Neuron (in vitro differentiated cells): ENCODE measurements at regions not wholly inside any gene's neighbourhood (a gene's known extent, or its start where the extent isn't known, plus 50 kb on each side); places are given as distances from the start of the nearest gene placed in this dataset.

ENCODE experiments used
- H2AFZ ChIP-seq: one replicate; pipeline ENCODE4 v1.6.1; 2013; ENCODE audit warnings: low read depth, mild to moderate bottlenecking, inconsistent platforms, low read length, moderate library complexity
- H3K27me3 ChIP-seq: one replicate; pipeline ENCODE4 v1.6.1; 2013; ENCODE audit warnings: low read length; ENCODE audit not compliant: insufficient read depth
- H3K36me3 ChIP-seq: one replicate; pipeline ENCODE4 v1.6.1; 2013; ENCODE audit warnings: low read length; ENCODE audit not compliant: insufficient read depth
- H3K4me1 ChIP-seq: one replicate; pipeline ENCODE4 v1.6.1; 2013; ENCODE audit warnings: low read length; ENCODE audit not compliant: insufficient read depth
- H3K4me3 ChIP-seq: 2 replicates; pipeline ENCODE4 v1.5.1; 2013; ENCODE audit warnings: mild to moderate bottlenecking, low read length, moderate library complexity
- H3K9me3 ChIP-seq: one replicate; pipeline ENCODE4 v1.6.1; 2013; ENCODE audit warnings: low read length

DNA sequence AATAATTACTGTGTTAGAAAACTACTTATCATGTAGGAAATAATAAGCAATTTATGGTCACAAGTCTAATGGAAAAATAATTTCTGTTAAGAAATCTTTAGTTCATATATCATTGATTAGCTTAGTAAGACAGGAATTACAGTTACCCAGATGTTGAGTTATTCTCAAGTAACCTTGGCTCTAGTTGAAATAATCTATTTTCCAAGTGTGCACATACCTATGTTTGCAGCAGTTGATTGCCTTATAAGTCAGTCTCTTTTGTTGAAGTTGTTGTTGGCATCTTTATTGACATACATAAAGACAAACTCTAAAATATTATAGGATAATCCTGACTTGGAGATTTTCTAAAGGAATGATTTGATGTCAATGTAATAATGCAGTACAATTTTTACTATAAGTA, 511.4 kb upstream of the KLF12 start:
- no peaks in the 10 kb centered on the region for H3K9me3 ChIP-seq

DNA sequence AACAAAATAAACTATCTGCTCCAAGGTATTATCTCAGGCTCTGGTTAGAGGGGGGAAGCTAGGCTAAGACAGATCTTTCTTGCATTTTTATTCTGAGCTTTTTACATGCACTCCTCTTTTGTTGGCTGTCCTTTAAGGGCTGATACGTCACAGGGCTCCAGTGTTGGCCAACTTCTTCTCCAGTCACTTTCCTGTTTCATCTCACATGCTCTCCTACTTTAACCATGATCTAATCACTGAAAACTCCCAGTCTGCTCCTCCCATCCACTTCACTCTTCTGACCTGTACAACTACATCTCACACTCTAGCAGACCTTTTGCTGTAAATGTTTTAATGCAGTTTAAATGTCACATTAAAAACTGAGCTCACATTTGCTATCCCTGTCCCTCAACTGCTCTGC, 510.0 kb upstream of the KLF12 start:
- H3K4me3 ChIP-seq, result no peak overlapping the region

More for the DNA sequence above, 511.4 kb upstream of the KLF12 start:
- no peak overlapping the region for H3K4me3 ChIP-seq
- H2AFZ ChIP-seq, result no peak overlapping the region
- H3K27me3 ChIP-seq, result no peaks in the 10 kb centered on the region
- no peaks in the 10 kb centered on the region for H3K36me3 ChIP-seq
- H3K4me1 ChIP-seq, result no peaks in the 10 kb centered on the region

GRCh38 chr13:74641586-74641985, 507.4 kb upstream of the KLF12 start:
- H3K4me1 ChIP-seq, result no peaks in the 10 kb centered on the region
- no peak overlapping the region for H3K4me3 ChIP-seq
- H3K36me3 ChIP-seq, result no peaks in the 10 kb centered on the region
- no peaks in the 10 kb centered on the region for H3K9me3 ChIP-seq
- no peak overlapping the region for H2AFZ ChIP-seq
- H3K27me3 ChIP-seq, result no peaks in the 10 kb centered on the region

More for the DNA sequence above, 510.0 kb upstream of the KLF12 start:
- no peaks in the 10 kb centered on the region for H3K36me3 ChIP-seq
- H3K27me3 ChIP-seq, result no peaks in the 10 kb centered on the region
- H2AFZ ChIP-seq, result no peak overlapping the region
- no peaks in the 10 kb centered on the region for H3K9me3 ChIP-seq
- H3K4me1 ChIP-seq, result no peaks in the 10 kb centered on the region

DNA sequence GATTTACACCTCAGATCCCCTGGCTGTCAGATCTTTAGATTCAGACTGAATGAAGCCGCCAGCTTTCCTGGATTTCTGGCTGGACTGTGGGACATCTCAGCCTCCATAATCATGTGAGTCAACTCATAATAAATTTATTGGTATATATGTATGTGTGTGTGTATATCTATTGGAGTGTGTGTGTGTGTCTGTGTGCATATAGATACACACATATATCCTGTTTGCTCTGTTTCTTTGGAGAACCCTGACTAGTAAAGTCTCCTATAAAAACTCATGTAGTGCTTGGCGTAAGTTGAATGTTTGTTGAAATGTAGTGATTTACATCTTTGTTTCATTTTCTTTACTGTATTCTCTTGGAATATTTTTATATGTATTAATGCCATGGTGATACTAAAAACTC, 499.5 kb upstream of the KLF12 start:
- H3K4me3 ChIP-seq, result no peak overlapping the region
- H3K27me3 ChIP-seq, result no peaks in the 10 kb centered on the region
- H3K9me3 ChIP-seq, result no peaks in the 10 kb centered on the region
- H2AFZ ChIP-seq, result no peak overlapping the region
- H3K36me3 ChIP-seq, result no peaks in the 10 kb centered on the region
- H3K4me1 ChIP-seq, result no peaks in the 10 kb centered on the region

DNA sequence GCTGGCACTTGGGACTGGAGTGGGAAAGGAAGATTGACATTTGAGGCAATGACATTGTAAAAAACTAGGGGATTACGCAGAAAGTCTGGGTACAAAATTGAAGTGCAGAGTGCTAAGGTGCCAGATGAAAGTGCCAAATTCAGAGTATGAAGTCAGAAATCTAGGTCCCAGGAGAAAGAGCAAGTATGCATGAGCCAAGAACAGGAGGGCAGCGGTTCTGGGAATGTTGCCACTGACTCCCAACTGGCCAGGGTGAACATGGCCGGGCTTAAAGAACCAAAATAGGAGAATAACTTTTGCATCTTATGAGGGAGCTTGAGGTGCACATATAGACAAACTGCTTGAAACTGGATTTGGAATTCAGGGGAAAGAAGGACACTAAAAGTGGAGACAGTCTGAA, 495.8 kb upstream of the KLF12 start:
- Histone ChIP-seq H2AFZ (no peak overlapping the region), H3K4me1 (no peaks in the 10 kb centered on the region), H3K27me3 (no peaks in the 10 kb centered on the region), H3K9me3 (no peaks in the 10 kb centered on the region), H3K36me3 (no peaks in the 10 kb centered on the region), H3K4me3 (no peak overlapping the region)

DNA sequence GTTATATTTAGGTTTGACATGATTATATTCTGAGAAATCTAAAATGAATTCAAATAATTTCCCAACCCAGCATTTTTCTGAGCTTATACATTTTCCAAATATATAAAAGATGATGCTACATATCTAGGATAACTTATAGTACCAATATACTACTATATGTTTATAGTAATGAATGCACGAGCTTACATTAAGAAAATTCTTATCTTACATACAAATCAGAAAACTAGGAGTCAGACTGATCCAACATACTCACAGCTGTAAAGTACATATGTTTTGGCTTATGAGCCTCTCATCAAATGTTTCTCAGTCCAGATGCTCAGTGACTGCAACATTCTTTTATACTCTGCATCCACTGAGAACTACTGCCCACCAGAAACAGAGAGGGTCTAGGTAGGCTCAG, 491.3 kb upstream of the KLF12 start:
- H3K4me3 ChIP-seq, result no peak overlapping the region
- H2AFZ ChIP-seq, result no peak overlapping the region
- no peaks in the 10 kb centered on the region for H3K36me3 ChIP-seq
- no peaks in the 10 kb centered on the region for H3K9me3 ChIP-seq
- H3K4me1 ChIP-seq, result no peaks in the 10 kb centered on the region
- H3K27me3 ChIP-seq, result no peaks in the 10 kb centered on the region

- H3K4me1 ChIP-seq, result no peaks in the 10 kb centered on the region
- H3K36me3 ChIP-seq, result no peaks in the 10 kb centered on the region
- H2AFZ ChIP-seq, result no peak overlapping the region
- H3K4me3 ChIP-seq, result no peak overlapping the region
- H3K9me3 ChIP-seq, result peaks cover 1% of the 10 kb centered on the region
- H3K27me3 ChIP-seq, result no peaks in the 10 kb centered on the region
Observed at GRCh38 chr13:74623761-74624160, 489.6 kb upstream of the KLF12 start.

- Histone ChIP-seq H3K36me3 (no peaks in the 10 kb centered on the region), H3K4me3 (no peak overlapping the region), H3K9me3 (peaks cover 1% of the 10 kb centered on the region), H2AFZ (no peak overlapping the region), H3K4me1 (no peaks in the 10 kb centered on the region), H3K27me3 (no peaks in the 10 kb centered on the region)
Observed at GRCh38 chr13:74622284-74622683, 488.1 kb upstream of the KLF12 start.

DNA sequence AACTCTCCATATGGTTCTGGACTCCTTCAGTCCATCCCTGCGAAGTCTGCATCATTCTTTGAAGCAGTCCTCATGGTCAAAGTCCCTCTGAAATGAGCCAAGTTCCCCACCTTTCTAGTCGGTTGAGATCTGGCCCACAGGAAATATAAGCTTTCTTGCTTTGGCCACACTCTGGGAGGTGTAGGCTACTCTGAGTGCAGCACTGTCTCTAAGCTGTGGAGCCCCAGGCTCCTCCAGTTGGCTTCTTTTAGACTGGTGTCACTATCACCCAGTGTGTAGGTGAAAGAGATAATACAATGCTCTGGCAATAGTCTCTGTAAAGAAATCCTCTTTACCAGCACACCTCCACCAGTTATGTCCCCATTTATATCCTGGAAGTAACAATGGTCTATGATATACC, 486.5 kb upstream of the KLF12 start:
- H3K36me3 ChIP-seq, result no peaks in the 10 kb centered on the region
- H2AFZ ChIP-seq, result no peak overlapping the region
- H3K4me1 ChIP-seq, result no peaks in the 10 kb centered on the region
- H3K27me3 ChIP-seq, result no peaks in the 10 kb centered on the region
- peaks cover 1% of the 10 kb centered on the region for H3K9me3 ChIP-seq
- H3K4me3 ChIP-seq, result no peak overlapping the region

- Histone ChIP-seq H3K27me3 (no peaks in the 10 kb centered on the region), H3K36me3 (no peaks in the 10 kb centered on the region), H2AFZ (no peak overlapping the region), H3K4me3 (no peak overlapping the region), H3K9me3 (peaks cover 1% of the 10 kb centered on the region), H3K4me1 (no peaks in the 10 kb centered on the region)
Observed at GRCh38 chr13:74620308-74620707, 486.1 kb upstream of the KLF12 start.

DNA sequence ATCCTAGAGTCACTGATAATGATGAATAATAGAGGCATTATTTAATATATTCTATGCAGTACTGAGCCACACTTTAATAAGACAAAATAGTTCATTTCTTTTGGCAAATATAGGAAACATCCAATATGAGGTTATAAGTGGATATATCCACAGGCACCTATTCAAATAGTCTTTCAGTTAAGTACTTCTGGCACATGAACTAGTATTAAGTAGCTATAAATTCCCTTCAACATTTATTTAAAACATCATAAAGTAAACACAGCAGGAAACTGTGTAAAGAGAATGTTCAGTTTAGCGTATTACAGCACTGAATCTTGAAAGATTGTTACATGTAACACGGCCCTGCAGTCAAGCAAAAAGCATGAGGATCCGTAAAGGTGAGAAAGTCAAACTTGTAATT, 463.3 kb upstream of the KLF12 start:
- Histone ChIP-seq H3K4me1 (no peaks in the 10 kb centered on the region), H2AFZ (no peak overlapping the region), H3K9me3 (no peaks in the 10 kb centered on the region), H3K4me3 (no peak overlapping the region), H3K36me3 (no peaks in the 10 kb centered on the region), H3K27me3 (no peaks in the 10 kb centered on the region)

GRCh38 chr13:74596691-74597090, 462.5 kb upstream of the KLF12 start:
- no peaks in the 10 kb centered on the region for H3K27me3 ChIP-seq
- no peaks in the 10 kb centered on the region for H3K9me3 ChIP-seq
- H3K4me1 ChIP-seq, result no peaks in the 10 kb centered on the region
- H3K4me3 ChIP-seq, result no peak overlapping the region
- H2AFZ ChIP-seq, result no peak overlapping the region
- H3K36me3 ChIP-seq, result no peaks in the 10 kb centered on the region

- Histone ChIP-seq H2AFZ (no peak overlapping the region), H3K36me3 (no peaks in the 10 kb centered on the region), H3K9me3 (no peaks in the 10 kb centered on the region), H3K4me1 (no peaks in the 10 kb centered on the region), H3K4me3 (no peak overlapping the region), H3K27me3 (no peaks in the 10 kb centered on the region)
Observed at GRCh38 chr13:74593688-74594087, 459.5 kb upstream of the KLF12 start.

- no peaks in the 10 kb centered on the region for H3K9me3 ChIP-seq
- no peaks in the 10 kb centered on the region for H3K27me3 ChIP-seq
- no peak overlapping the region for H2AFZ ChIP-seq
- H3K36me3 ChIP-seq, result no peaks in the 10 kb centered on the region
- H3K4me1 ChIP-seq, result no peaks in the 10 kb centered on the region
- H3K4me3 ChIP-seq, result no peak overlapping the region
Observed at GRCh38 chr13:74586847-74587246, 452.6 kb upstream of the KLF12 start.
